HG02588 (cell line): ENCODE measurements at regions not wholly inside any gene's neighbourhood (a gene's known extent, or its start where the extent isn't known, plus 50 kb on each side); places are given as distances from the start of the nearest gene placed in this dataset.

Experiments used
- ATAC-seq: cut with Tn5 transposase; IDR thresholded peaks from one replicate; pipeline ENCODE4 v1.9.1; 2021; ENCODE audit warnings: mild to moderate bottlenecking, moderate library complexity; ENCODE audit not compliant: unreplicated experiment

GRCh38 chr18:8536231-8536630 is 73.0 kb upstream of the RAB12 start:
- ATAC-seq: no peak

- no peak for ATAC-seq
Observed at GRCh38 chr18:8536922-8537321, 72.3 kb upstream of the RAB12 start.

GRCh38 chr18:8537400-8537799 is 71.8 kb upstream of the RAB12 start:
- ATAC-seq: no peak

- no peak for ATAC-seq
Observed at GRCh38 chr18:8538935-8539334, 70.3 kb upstream of the RAB12 start.

- no peak for ATAC-seq
Observed at GRCh38 chr18:8546677-8547076, 62.6 kb upstream of the RAB12 start.

- ATAC-seq: no peak
Observed at GRCh38 chr18:8548186-8548585, 61.1 kb upstream of the RAB12 start.

- ATAC-seq: no peak
Observed at GRCh38 chr18:8549254-8549757, 59.9 kb upstream of the RAB12 start.

- no peak for ATAC-seq
Observed at GRCh38 chr18:8552151-8552550, 57.1 kb upstream of the RAB12 start.

- ATAC-seq: no peak
Observed at GRCh38 chr18:8554354-8554753, 54.9 kb upstream of the RAB12 start.

GRCh38 chr18:8556424-8556823 is 52.8 kb upstream of the RAB12 start:
- no peak for ATAC-seq
